ENCODE measurements at regions not wholly inside any gene's neighbourhood (a gene's known extent, or its start where the extent isn't known, plus 50 kb on each side); places are given as distances from the start of the nearest gene placed in this dataset.

GRCh38 chr18:30265190-30265589, 777.4 kb downstream of the DSC3 start:
- no peak for TF ChIP-seq POLR2A (IDR thresholded peaks at IDR 0.05)
- no peak for TF ChIP-seq CTCF (IDR thresholded peaks at IDR 0.05)

Data from body of pancreas (tissue), 4 donors.